GM12872 (cell line): ENCODE measurements at regions not wholly inside any gene's neighbourhood (a gene's known extent, or its start where the extent isn't known, plus 50 kb on each side); places are given as distances from the start of the nearest gene placed in this dataset.

Source experiments
- TF ChIP-seq, protein P1 (sequence below): IDR thresholded peaks from 3 replicates; pipeline ENCODE4 v1.5.1; 2011; ENCODE audit warnings: low read depth, mild to moderate bottlenecking, low read length, moderate library complexity; ENCODE audit not compliant: insufficient read depth

DNA sequence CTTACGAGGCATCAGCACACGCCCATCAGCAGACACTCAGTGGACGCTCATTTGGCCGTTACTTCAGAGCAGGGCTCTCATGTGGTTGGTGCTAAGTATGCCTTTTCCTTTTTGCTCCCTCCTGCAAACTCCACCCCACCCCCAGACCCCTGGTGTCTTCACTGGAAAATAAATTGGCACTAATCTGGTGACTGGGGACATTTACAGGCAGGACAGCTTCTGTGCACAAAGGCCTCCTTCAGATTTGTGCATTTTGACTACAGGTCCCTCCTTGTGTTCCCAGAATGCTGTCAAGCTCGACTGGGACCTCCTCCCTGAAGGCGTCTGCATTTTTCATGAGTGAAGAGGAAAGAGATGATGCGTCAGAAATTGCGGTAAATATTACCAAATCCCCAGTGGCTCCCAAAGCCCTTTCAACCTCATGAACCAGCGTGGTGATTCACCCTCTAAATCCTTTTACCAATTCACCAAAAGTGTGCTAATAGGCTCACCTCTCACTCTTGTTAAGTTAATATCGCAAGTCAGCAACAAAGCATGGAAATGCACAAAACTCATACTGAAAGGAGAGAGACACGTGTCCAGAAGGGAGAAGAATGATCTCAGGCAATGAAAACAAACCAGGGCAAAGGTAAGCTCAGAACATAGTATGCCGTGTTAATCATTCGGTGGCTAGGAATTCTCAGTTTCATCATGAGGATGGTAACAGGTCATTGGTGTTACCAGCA lies 119.0 kb downstream of the NKX6-1 start:
- TF ChIP-seq, protein P1, sequence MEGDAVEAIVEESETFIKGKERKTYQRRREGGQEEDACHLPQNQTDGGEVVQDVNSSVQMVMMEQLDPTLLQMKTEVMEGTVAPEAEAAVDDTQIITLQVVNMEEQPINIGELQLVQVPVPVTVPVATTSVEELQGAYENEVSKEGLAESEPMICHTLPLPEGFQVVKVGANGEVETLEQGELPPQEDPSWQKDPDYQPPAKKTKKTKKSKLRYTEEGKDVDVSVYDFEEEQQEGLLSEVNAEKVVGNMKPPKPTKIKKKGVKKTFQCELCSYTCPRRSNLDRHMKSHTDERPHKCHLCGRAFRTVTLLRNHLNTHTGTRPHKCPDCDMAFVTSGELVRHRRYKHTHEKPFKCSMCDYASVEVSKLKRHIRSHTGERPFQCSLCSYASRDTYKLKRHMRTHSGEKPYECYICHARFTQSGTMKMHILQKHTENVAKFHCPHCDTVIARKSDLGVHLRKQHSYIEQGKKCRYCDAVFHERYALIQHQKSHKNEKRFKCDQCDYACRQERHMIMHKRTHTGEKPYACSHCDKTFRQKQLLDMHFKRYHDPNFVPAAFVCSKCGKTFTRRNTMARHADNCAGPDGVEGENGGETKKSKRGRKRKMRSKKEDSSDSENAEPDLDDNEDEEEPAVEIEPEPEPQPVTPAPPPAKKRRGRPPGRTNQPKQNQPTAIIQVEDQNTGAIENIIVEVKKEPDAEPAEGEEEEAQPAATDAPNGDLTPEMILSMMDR = no peak

DNA sequence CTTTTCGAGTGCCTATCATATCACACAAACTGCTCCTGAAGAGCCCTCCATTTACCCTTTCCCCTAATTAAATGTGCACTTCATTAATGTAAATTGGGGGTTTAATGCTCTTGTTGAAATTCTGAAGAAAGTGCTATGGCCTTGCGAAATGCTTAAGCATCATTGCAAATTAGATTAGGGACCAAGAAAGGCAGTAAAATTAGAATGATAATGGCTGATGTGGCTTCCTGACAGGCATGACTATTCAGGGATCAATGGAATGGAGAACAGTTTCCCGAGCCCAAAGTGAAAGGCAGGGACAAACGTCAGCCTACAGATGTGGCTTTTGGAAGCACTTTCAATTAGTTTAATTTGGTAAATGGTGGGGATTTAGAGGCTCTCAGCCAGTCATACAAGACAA lies 120.1 kb downstream of the NKX6-1 start:
- TF ChIP-seq, protein P1 = no peak

DNA sequence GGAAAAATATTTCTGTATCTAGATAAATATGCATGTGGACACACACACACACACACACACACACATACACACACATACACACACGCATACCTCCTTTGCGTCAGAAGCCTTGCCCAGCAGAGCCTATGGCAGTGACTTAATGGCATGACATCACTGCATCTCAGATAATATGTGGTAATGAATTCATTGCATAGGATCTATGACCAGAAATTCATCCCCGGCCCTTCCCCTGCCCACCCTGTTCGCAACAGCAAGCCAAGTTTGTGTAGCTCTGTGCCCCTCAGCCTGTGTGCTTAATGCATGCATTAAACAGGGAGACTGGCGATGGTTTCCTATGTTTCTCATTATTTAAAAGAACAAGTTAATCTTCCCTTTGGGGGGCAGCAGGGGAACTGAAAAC lies 120.7 kb downstream of the NKX6-1 start:
- TF ChIP-seq, protein P1 = no peak

DNA sequence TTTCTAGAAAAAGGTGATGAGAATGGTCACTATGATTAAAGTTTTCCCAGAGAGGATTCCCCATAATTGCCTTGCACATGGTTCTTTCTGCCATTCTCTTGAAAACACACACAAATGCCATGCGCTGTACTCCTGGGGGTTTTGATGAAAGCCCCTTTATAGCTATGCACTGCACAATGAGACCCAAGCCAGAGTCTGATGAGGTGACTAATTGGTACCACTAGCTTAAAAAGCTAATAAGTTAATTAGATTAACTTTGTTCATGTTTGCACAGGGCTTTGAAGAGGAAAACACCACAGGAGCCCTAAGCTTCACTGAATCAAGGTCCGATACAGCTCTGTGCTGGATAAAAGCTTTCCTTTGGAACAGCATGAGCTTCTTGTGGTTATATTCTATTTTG lies 132.2 kb downstream of the NKX6-1 start:
- TF ChIP-seq, protein P1 = no peak

DNA sequence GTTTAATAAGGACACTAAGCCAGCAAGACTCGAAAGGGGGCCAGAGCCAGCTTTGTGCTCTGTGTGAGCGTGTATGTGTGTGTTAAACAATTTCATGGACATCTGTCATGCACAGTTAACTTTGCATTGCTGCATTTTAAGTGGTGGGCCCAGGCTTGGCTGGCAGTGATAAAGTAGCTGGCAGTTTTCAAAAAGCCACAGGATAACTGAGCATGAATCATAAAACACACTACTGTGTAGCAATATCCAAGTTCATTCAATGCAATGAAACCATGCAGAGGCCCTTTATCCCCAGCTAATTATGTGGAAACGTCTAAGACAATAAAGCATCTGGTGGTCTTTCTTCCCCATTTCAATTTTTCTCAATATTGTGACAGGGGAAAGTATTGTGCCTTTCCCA lies 132.9 kb downstream of the NKX6-1 start:
- TF ChIP-seq, protein P1 = no peak

DNA sequence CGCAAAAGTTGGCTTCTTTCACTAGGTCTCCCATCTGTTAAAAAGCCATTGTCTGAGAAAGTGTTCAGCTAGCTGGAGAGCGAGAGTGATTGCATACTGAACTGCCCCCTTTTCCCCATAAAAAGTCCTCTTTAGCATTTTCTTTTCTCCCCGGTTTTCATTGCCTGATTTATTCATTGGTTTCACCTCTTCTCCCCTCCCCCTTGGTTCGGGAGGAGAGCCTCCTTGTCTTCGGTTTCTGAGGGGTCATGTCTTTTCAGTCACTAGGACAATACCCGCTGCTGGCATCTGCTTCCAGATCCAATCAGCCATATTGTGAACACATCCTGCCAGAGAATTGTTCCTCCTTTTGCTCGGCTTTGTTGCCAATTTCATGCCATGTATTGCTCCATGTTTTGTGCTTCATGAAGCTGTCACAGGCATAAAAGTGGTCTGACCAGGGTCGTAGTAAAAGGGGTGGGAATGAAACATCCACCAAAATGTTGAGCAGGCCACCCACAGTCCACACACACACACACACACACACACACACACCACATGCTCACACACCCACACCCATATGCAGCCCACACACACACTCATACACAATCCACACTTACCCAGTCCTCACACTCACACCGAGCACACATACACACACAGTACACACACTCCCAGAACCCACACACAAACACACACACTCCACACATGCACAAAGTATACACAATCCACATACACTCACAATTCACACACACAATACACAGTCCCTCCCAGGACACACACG lies 136.0 kb downstream of the NKX6-1 start:
- TF ChIP-seq, protein P1 = no peak

DNA sequence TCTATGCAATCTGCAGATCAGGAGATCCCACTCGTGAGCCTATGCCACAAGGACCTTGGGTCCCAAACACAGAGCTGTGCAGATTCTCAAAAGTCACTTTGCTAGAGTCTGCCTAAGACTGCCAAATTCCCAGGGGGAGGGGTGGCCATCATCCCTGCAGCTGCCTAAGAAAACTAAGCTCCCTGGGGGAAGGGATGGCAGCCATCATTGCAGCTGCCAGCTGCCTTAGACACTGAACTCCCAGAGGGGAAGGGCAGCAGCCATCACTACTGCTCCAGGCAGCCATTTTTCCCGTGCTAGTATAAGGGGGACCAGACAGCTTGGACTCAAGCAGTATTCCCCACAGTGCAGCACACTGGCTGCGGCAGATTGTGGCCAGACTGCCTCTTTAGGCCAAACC lies 156.9 kb downstream of the NKX6-1 start:
- TF ChIP-seq, protein P1 = no peak
